ENCODE measurements at regions not wholly inside any gene's neighbourhood (a gene's known extent, or its start where the extent isn't known, plus 50 kb on each side); places are given as distances from the start of the nearest gene placed in this dataset.

GRCh38 chr2:176821350-176821749 is 391.2 kb upstream of the HNRNPA3 start:
- TF ChIP-seq EZH2 (IDR thresholded peaks at IDR 0.05; ENCODE audit: borderline replicate concordance, low read depth, low read length, poor library complexity, severe bottlenecking) (no peak), CTCF (conservative IDR thresholded peaks at IDR 0.05; ENCODE audit: low read depth, low read length) (no peak)
- no peak overlapping the region for H3K27ac ChIP-seq (ENCODE audit: low read depth, low read length, poor library complexity, severe bottlenecking)
- no peaks in the 10 kb centered on the region for H3K9me3 ChIP-seq (ENCODE audit: low read depth, low read length, poor library complexity, severe bottlenecking)
- H3K36me3 ChIP-seq (ENCODE audit: insufficient read depth, low read length, poor library complexity, severe bottlenecking), result no peaks in the 10 kb centered on the region
- intact Hi-C loops (cut with micrococcal nuclease; ENCODE audit: unreplicated experiment), result no loop called here
- ChIA-PET POLR2A (ENCODE audit: low non-redundant PET) (no interaction called here), CTCF (no interaction called here)
- H3K27me3 ChIP-seq (replicated peaks; ENCODE audit: insufficient read depth, low read depth, low read length, poor library complexity), result no peaks in the 10 kb centered on the region
- no TSS peak for BruUV-seq (replicated peaks)
- no peak for DNase-seq (ENCODE audit: low spot score)
- H3K4me1 ChIP-seq (ENCODE audit: insufficient read depth, low read length, poor library complexity, severe bottlenecking), result peaks cover 47% of the 10 kb centered on the region
- H3K4me3 ChIP-seq (ENCODE audit: low read depth, low read length, poor library complexity, severe bottlenecking), result no peak overlapping the region

- CTCF ChIA-PET, result no interaction called here
Measured at GRCh38 chr2:176822060-176822459, 390.5 kb upstream of the HNRNPA3 start.

GRCh38 chr2:176826356-176826755 is 386.2 kb upstream of the HNRNPA3 start:
- TF ChIP-seq EZH2 (IDR thresholded peaks at IDR 0.05; ENCODE audit: borderline replicate concordance, low read depth, low read length, poor library complexity, severe bottlenecking) (no peak), CTCF (conservative IDR thresholded peaks at IDR 0.05; ENCODE audit: low read depth, low read length) (no peak)
- no TSS peak for BruUV-seq (replicated peaks)
- DNase-seq (ENCODE audit: low spot score), result no peak
- H3K4me3 ChIP-seq (ENCODE audit: low read depth, low read length, poor library complexity, severe bottlenecking), result no peak overlapping the region
- ChIA-PET CTCF (no interaction called here), POLR2A (ENCODE audit: low non-redundant PET) (interaction anchor here (0.6 kb wide), 1 partner anchor 34 kb away, joined by 5 read pairs; no protein-coding TSS in a partner anchor)
- H3K27ac ChIP-seq (ENCODE audit: low read depth, low read length, poor library complexity, severe bottlenecking), result no peak overlapping the region
- peaks cover 8% of the 10 kb centered on the region for H3K4me1 ChIP-seq (ENCODE audit: insufficient read depth, low read length, poor library complexity, severe bottlenecking)
- no peaks in the 10 kb centered on the region for H3K36me3 ChIP-seq (ENCODE audit: insufficient read depth, low read length, poor library complexity, severe bottlenecking)
- no peaks in the 10 kb centered on the region for H3K27me3 ChIP-seq (replicated peaks; ENCODE audit: insufficient read depth, low read depth, low read length, poor library complexity)
- intact Hi-C loops (cut with micrococcal nuclease; ENCODE audit: unreplicated experiment), result no loop called here
- no peaks in the 10 kb centered on the region for H3K9me3 ChIP-seq (ENCODE audit: low read depth, low read length, poor library complexity, severe bottlenecking)

More at GRCh38 chr2:176822060-176822459, 390.5 kb upstream of the HNRNPA3 start:
- no peaks in the 10 kb centered on the region for H3K27me3 ChIP-seq (replicated peaks; ENCODE audit: insufficient read depth, low read depth, low read length, poor library complexity)
- intact Hi-C loops (cut with micrococcal nuclease; ENCODE audit: unreplicated experiment), result no loop called here
- H3K4me3 ChIP-seq (ENCODE audit: low read depth, low read length, poor library complexity, severe bottlenecking), result no peak overlapping the region
- H3K27ac ChIP-seq (ENCODE audit: low read depth, low read length, poor library complexity, severe bottlenecking), result no peak overlapping the region
- no peaks in the 10 kb centered on the region for H3K36me3 ChIP-seq (ENCODE audit: insufficient read depth, low read length, poor library complexity, severe bottlenecking)
- BruUV-seq (replicated peaks), result no TSS peak
- no peaks in the 10 kb centered on the region for H3K9me3 ChIP-seq (ENCODE audit: low read depth, low read length, poor library complexity, severe bottlenecking)
- no peak for TF ChIP-seq EZH2 (IDR thresholded peaks at IDR 0.05; ENCODE audit: borderline replicate concordance, low read depth, low read length, poor library complexity, severe bottlenecking)
- TF ChIP-seq CTCF (conservative IDR thresholded peaks at IDR 0.05; ENCODE audit: low read depth, low read length), result no peak
- no peak for DNase-seq (ENCODE audit: low spot score)
- H3K4me1 ChIP-seq (ENCODE audit: insufficient read depth, low read length, poor library complexity, severe bottlenecking), result peaks cover 40% of the 10 kb centered on the region
- POLR2A ChIA-PET (ENCODE audit: low non-redundant PET), result no interaction called here
